A549 (cell line): ENCODE measurements at regions not wholly inside any gene's neighbourhood (a gene's known extent, or its start where the extent isn't known, plus 50 kb on each side); places are given as distances from the start of the nearest gene placed in this dataset.

Experiments used
- CHD2 ChIP-seq: fragments of 150-350 bp; IDR thresholded peaks from 2 replicates; pipeline ENCODE4 v1.6.1; 2014; ENCODE audit warnings: low read length; ENCODE audit not compliant: partially characterized antibody
- CTCF ChIP-seq: fragments of >200 bp; sonication (Bioruptor Twin); formaldehyde crosslinking; IDR thresholded peaks from 3 replicates; pipeline ENCODE4 v1.5.1; 2016
- E2F6 ChIP-seq: IDR thresholded peaks from 2 replicates; pipeline ENCODE4 v1.6.1; 2012; ENCODE audit warnings: low read depth, borderline replicate concordance
- EP300 ChIP-seq, 2 experiments: fragments of >200 bp; sonication (Bioruptor Twin); formaldehyde crosslinking; IDR thresholded peaks; 2 replicates in 1 of 2; 3 replicates in 1 of 2; pipeline ENCODE4 v1.6.1; 2016 to 2017
- JUN ChIP-seq, 2 experiments: fragments of >200 bp; sonication (Bioruptor Twin); formaldehyde crosslinking; IDR thresholded peaks; 2 replicates in 1 of 2; 3 replicates in 1 of 2; pipeline ENCODE4 v1.6.1; 2016 to 2017
- JUNB ChIP-seq: fragments of >200 bp; sonication (Bioruptor Twin); formaldehyde crosslinking; IDR thresholded peaks from 2 replicates; pipeline ENCODE4 v1.6.1; 2016
- KDM1A ChIP-seq: fragments of 200-600 bp; sonication (generic); IDR thresholded peaks from 2 replicates; pipeline ENCODE4 v1.6.1; 2016; ENCODE audit warnings: low read depth, mild to moderate bottlenecking
- MYC ChIP-seq: IDR thresholded peaks from 2 replicates; pipeline ENCODE4 v1.6.1; 2012; ENCODE audit warnings: mild to moderate bottlenecking, inconsistent platforms, low read length, improper control_type of control experiment, borderline replicate concordance
- POLR2A ChIP-seq: IDR thresholded peaks from 2 replicates; pipeline ENCODE4 v1.6.1; 2012; ENCODE audit warnings: mild to moderate bottlenecking, low read length
- POLR2AphosphoS2 ChIP-seq: conservative IDR thresholded peaks from 2 replicates; pipeline ENCODE4 v1.6.1; 2012; ENCODE audit warnings: low read length, improper control_type of control experiment, inconsistent platforms
- RAD21 ChIP-seq, 2 experiments: fragments of >200 bp in 1 of 2; sonication (Bioruptor Twin) in 1 of 2; formaldehyde crosslinking in 1 of 2; IDR thresholded peaks in 1 of 2; conservative IDR thresholded peaks in 1 of 2; 2 replicates in 1 of 2; 3 replicates in 1 of 2; pipeline ENCODE4 v1.6.1; 2012 to 2018; ENCODE audit warnings: inconsistent platforms in 1 of 2
- RNF2 ChIP-seq: fragments of 200-600 bp; sonication (generic); IDR thresholded peaks from 2 replicates; pipeline ENCODE4 v1.6.1; 2016; ENCODE audit warnings: low read depth, mild to moderate bottlenecking, antibody characterized with exemption, moderate library complexity, borderline replicate concordance

DNA sequence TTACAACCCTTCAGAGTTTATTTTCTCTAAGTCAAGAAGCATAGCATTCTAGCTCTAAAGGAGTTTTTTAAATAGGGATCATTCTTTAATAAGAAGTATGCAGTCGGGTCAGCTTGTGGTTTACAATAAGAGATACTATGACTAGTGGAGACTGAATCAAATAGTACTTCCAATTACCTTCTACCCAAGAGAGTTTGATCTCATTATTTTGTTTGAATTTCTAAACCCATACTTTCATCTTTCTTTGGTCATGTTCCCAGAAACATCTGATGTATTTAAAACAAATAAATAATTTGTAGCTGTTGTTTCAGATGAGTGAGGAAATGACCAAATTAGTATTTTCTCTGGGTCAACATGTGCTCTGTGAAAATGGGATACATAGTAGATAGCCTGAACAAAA is 160.2 kb upstream of the CDH6 start:
- no peak for TF ChIP-seq CTCF
- no peak for TF ChIP-seq CHD2
- TF ChIP-seq POLR2AphosphoS2 = no peak
- TF ChIP-seq POLR2A = no peak
- TF ChIP-seq RNF2 = no peak
- no peak for TF ChIP-seq KDM1A
- no peak for TF ChIP-seq E2F6
- TF ChIP-seq JUNB = no peak
- TF ChIP-seq EP300 (IDR thresholded peaks at IDR 0.05) = no peak
- TF ChIP-seq MYC = no peak
- no peak for TF ChIP-seq JUN (IDR thresholded peaks at IDR 0.05)
- TF ChIP-seq RAD21 (conservative IDR thresholded peaks at IDR 0.05 in 1 of 2, IDR thresholded peaks at IDR 0.05 in 1 of 2) = no peak
